ENCODE measurements at regions not wholly inside any gene's neighbourhood (a gene's known extent, or its start where the extent isn't known, plus 50 kb on each side); places are given as distances from the start of the nearest gene placed in this dataset.

- H3K9ac ChIP-seq, result no peak overlapping the region
- H2AFZ ChIP-seq (ENCODE audit: low read depth), result no peak overlapping the region
- no peak overlapping the region for H3K4me2 ChIP-seq
- H3K4me3 ChIP-seq (IDR thresholded peaks at IDR 0.05; ENCODE audit: insufficient read depth, low read depth, low read length), result no peak overlapping the region
- no peak overlapping the region for H3K27ac ChIP-seq
- H3K36me3 ChIP-seq (ENCODE audit: insufficient read depth), result no peaks in the 10 kb centered on the region
- H3K79me2 ChIP-seq (ENCODE audit: insufficient read depth, low read depth), result no peaks in the 10 kb centered on the region
- TF ChIP-seq CTCF (conservative IDR thresholded peaks at IDR 0.05; ENCODE audit: low read depth, low read length), result no peak
- no peaks in the 10 kb centered on the region for H3K4me1 ChIP-seq (ENCODE audit: low read depth, poor library complexity, severe bottlenecking)
- H3K27me3 ChIP-seq (ENCODE audit: insufficient read depth, low read depth), result no peaks in the 10 kb centered on the region
- H4K20me1 ChIP-seq (ENCODE audit: insufficient read depth), result no peaks in the 10 kb centered on the region
Observed at GRCh38 chr5:2914981-2915484, 163.6 kb upstream of the IRX2 start.

- Histone ChIP-seq H3K4me3 (IDR thresholded peaks at IDR 0.05; ENCODE audit: insufficient read depth, low read depth, low read length) (no peak overlapping the region), H2AFZ (ENCODE audit: low read depth) (no peak overlapping the region), H4K20me1 (ENCODE audit: insufficient read depth) (no peaks in the 10 kb centered on the region), H3K79me2 (ENCODE audit: insufficient read depth, low read depth) (no peaks in the 10 kb centered on the region), H3K27me3 (ENCODE audit: insufficient read depth, low read depth) (no peaks in the 10 kb centered on the region), H3K36me3 (ENCODE audit: insufficient read depth) (no peaks in the 10 kb centered on the region), H3K4me1 (ENCODE audit: low read depth, poor library complexity, severe bottlenecking) (no peaks in the 10 kb centered on the region), H3K27ac (no peak overlapping the region), H3K9ac (no peak overlapping the region), H3K4me2 (no peak overlapping the region)
- TF ChIP-seq CTCF (conservative IDR thresholded peaks at IDR 0.05; ENCODE audit: low read depth, low read length), result no peak
Observed at GRCh38 chr5:2914022-2914661, 162.7 kb upstream of the IRX2 start.

GRCh38 chr5:2913281-2913680 is 161.8 kb upstream of the IRX2 start:
- Histone ChIP-seq H3K9ac (no peak overlapping the region), H2AFZ (ENCODE audit: low read depth) (no peak overlapping the region), H3K27me3 (ENCODE audit: insufficient read depth, low read depth) (no peaks in the 10 kb centered on the region), H3K4me1 (ENCODE audit: low read depth, poor library complexity, severe bottlenecking) (no peaks in the 10 kb centered on the region), H3K36me3 (ENCODE audit: insufficient read depth) (no peaks in the 10 kb centered on the region), H3K4me2 (no peak overlapping the region), H3K79me2 (ENCODE audit: insufficient read depth, low read depth) (no peaks in the 10 kb centered on the region), H3K27ac (no peak overlapping the region), H4K20me1 (ENCODE audit: insufficient read depth) (no peaks in the 10 kb centered on the region), H3K4me3 (IDR thresholded peaks at IDR 0.05; ENCODE audit: insufficient read depth, low read depth, low read length) (no peak overlapping the region)
- TF ChIP-seq CTCF (conservative IDR thresholded peaks at IDR 0.05; ENCODE audit: low read depth, low read length), result no peak

- Histone ChIP-seq H3K79me2 (ENCODE audit: insufficient read depth, low read depth) (no peaks in the 10 kb centered on the region), H3K9ac (no peak overlapping the region), H3K36me3 (ENCODE audit: insufficient read depth) (no peaks in the 10 kb centered on the region), H3K27ac (no peak overlapping the region), H3K4me2 (no peak overlapping the region), H3K4me1 (ENCODE audit: low read depth, poor library complexity, severe bottlenecking) (no peaks in the 10 kb centered on the region), H4K20me1 (ENCODE audit: insufficient read depth) (no peaks in the 10 kb centered on the region), H3K27me3 (ENCODE audit: insufficient read depth, low read depth) (no peaks in the 10 kb centered on the region), H2AFZ (ENCODE audit: low read depth) (no peak overlapping the region), H3K4me3 (IDR thresholded peaks at IDR 0.05; ENCODE audit: insufficient read depth, low read depth, low read length) (no peak overlapping the region)
- TF ChIP-seq CTCF (conservative IDR thresholded peaks at IDR 0.05; ENCODE audit: low read depth, low read length), result no peak
Observed at GRCh38 chr5:2912741-2913140, 161.3 kb upstream of the IRX2 start.

Data from KMS-11 (cell line).